IMR-90 (cell line): ENCODE measurements at regions not wholly inside any gene's neighbourhood (a gene's known extent, or its start where the extent isn't known, plus 50 kb on each side); places are given as distances from the start of the nearest gene placed in this dataset.

Experiments used
- ATAC-seq: fragments of 200-7000 bp; cut with Tn5 transposase; 2 replicates; pipeline ENCODE4 v1.9.1; 2020; ENCODE audit warnings: low read depth, mild to moderate bottlenecking, moderate library complexity
- BruUV-seq: library from RNA; stranded (reverse); fragments of 400-500 nt; replicated peaks from 2 replicates; lab custom pipeline; 2021; lab: Mats Ljungman, UMichigan
- CTCF ChIA-PET: fragments of 300-600 bp; formaldehyde crosslinking; extraction: SDS; loops from one replicate; lab custom pipeline; 2021; ENCODE audit warnings: antibody characterized with exemption; lab: Yijun Ruan, JAX
- POLR2A ChIA-PET: fragments of 300-600 bp; sonication (Branson Sonifier 250); formaldehyde crosslinking; loops from one replicate; lab custom pipeline; 2022; ENCODE audit warnings: antibody characterized with exemption; ENCODE audit not compliant: unreplicated experiment; lab: Charles Lee
- DNase-seq: peaks from one replicate; pipeline ENCODE4 v3.0.0; 2013
- H2AFZ ChIP-seq: replicated peaks from 2 replicates; pipeline ENCODE3; 2013; ENCODE audit warnings: low read length, mild to moderate bottlenecking; ENCODE audit not compliant: poor library complexity
- H2AK5ac ChIP-seq: 2 replicates; pipeline ENCODE4 v1.6.1; 2013; ENCODE audit warnings: low read depth, low read length, inconsistent platforms
- H2AK9ac ChIP-seq: replicated peaks from 2 replicates; pipeline ENCODE3; 2013; ENCODE audit warnings: mild to moderate bottlenecking, low read depth, low read length, moderate library complexity; ENCODE audit not compliant: poor library complexity
- H2BK120ac ChIP-seq: 2 replicates; pipeline ENCODE4 v1.6.1; 2013; ENCODE audit warnings: low read depth, low read length, inconsistent platforms
- H2BK15ac ChIP-seq: 3 replicates; pipeline ENCODE4 v1.6.1; 2013; ENCODE audit warnings: low read depth, low read length, inconsistent platforms
- H2BK20ac ChIP-seq: 2 replicates; pipeline ENCODE4 v1.6.1; 2013; ENCODE audit warnings: low read depth, mild to moderate bottlenecking, inconsistent platforms, low read length, moderate library complexity
- H2BK5ac ChIP-seq: 2 replicates; pipeline ENCODE4 v1.6.1; 2013; ENCODE audit warnings: mild to moderate bottlenecking, low read depth, low read length, inconsistent platforms; ENCODE audit not compliant: poor library complexity, severe bottlenecking
- H3K14ac ChIP-seq: replicated peaks from 2 replicates; pipeline ENCODE4 v1.6.1; 2013; ENCODE audit warnings: low read depth, low read length, inconsistent platforms
- H3K18ac ChIP-seq: 2 replicates; pipeline ENCODE4 v1.6.1; 2013; ENCODE audit warnings: low read depth, low read length, control low read depth
- H3K23ac ChIP-seq: 2 replicates; pipeline ENCODE4 v1.6.1; 2013; ENCODE audit warnings: low read depth, low read length, inconsistent platforms
- H3K27ac ChIP-seq: 2 replicates; pipeline ENCODE4 v1.5.1; 2013; ENCODE audit warnings: mild to moderate bottlenecking, control low read depth, low read length; ENCODE audit not compliant: insufficient read depth
- H3K27me3 ChIP-seq: 2 replicates; pipeline ENCODE4 v1.6.1; 2013; ENCODE audit warnings: low read length; ENCODE audit not compliant: control insufficient read depth, insufficient read depth
- H3K36me3 ChIP-seq: 2 replicates; pipeline ENCODE4 v1.6.1; 2013; ENCODE audit warnings: low read length, mixed read lengths; ENCODE audit not compliant: control insufficient read depth, insufficient read depth
- H3K4ac ChIP-seq: 2 replicates; pipeline ENCODE4 v1.6.1; 2013; ENCODE audit warnings: low read depth, low read length, inconsistent platforms
- H3K4me1 ChIP-seq: 2 replicates; pipeline ENCODE4 v1.6.1; 2013; ENCODE audit warnings: low read length, mixed read lengths; ENCODE audit not compliant: control insufficient read depth, insufficient read depth
- H3K4me2 ChIP-seq: 2 replicates; pipeline ENCODE4 v1.6.1; 2013; ENCODE audit warnings: low read depth, mild to moderate bottlenecking, control low read depth, low read length, moderate library complexity
- H3K4me3 ChIP-seq: 2 replicates; pipeline ENCODE4 v1.5.1; 2013; ENCODE audit warnings: low read depth, mild to moderate bottlenecking, control low read depth, low read length, moderate library complexity; ENCODE audit not compliant: insufficient read depth
- H3K56ac ChIP-seq: 2 replicates; pipeline ENCODE4 v1.6.1; 2013; ENCODE audit warnings: low read length, inconsistent platforms; ENCODE audit not compliant: insufficient read depth; ENCODE audit errors: extremely low read depth
- H3K79me1 ChIP-seq, 2 experiments: 2 replicates each; pipeline ENCODE4 v1.6.1; 2013; ENCODE audit warnings: low read length in 2 of 2, inconsistent platforms in 1 of 2, low read depth in 1 of 2
- H3K9ac ChIP-seq: 2 replicates; pipeline ENCODE4 v1.6.1; 2013; ENCODE audit warnings: low read depth, low read length, control low read depth
- H3K9me1 ChIP-seq: 2 replicates; pipeline ENCODE4 v1.6.1; 2013; ENCODE audit warnings: low read length, inconsistent platforms; ENCODE audit not compliant: insufficient read depth
- H3K9me3 ChIP-seq: 2 replicates; pipeline ENCODE4 v1.6.1; 2013; ENCODE audit warnings: low read length; ENCODE audit not compliant: control insufficient read depth, insufficient read depth
- H4K20me1 ChIP-seq: 2 replicates; pipeline ENCODE4 v1.6.1; 2013; ENCODE audit warnings: low read length, inconsistent platforms; ENCODE audit not compliant: insufficient read depth
- H4K5ac ChIP-seq: 2 replicates; pipeline ENCODE4 v1.6.1; 2013; ENCODE audit warnings: mild to moderate bottlenecking, low read depth, low read length, control low read depth
- H4K8ac ChIP-seq, 2 experiments: 2 replicates each; pipeline ENCODE4 v1.6.1; 2013; ENCODE audit warnings: low read depth in 2 of 2, low read length in 2 of 2, control low read depth in 1 of 2, inconsistent platforms in 1 of 2
- H4K91ac ChIP-seq: 2 replicates; pipeline ENCODE4 v1.6.1; 2013; ENCODE audit warnings: low read depth, low read length, inconsistent platforms; ENCODE audit not compliant: insufficient read depth
- BHLHE40 ChIP-seq: fragments of 150-350 bp; IDR thresholded peaks from 2 replicates; pipeline ENCODE4 v1.6.1; 2016; ENCODE audit warnings: mild to moderate bottlenecking, low read depth, low read length
- CEBPB ChIP-seq: IDR thresholded peaks from 2 replicates; pipeline ENCODE4 v1.6.1; 2012; ENCODE audit warnings: low read depth, low read length, improper control_type of control experiment
- CHD1 ChIP-seq: IDR thresholded peaks from 2 replicates; pipeline ENCODE4 v1.6.1; 2012; ENCODE audit warnings: low read depth, low read length, improper control_type of control experiment
- ELK1 ChIP-seq: fragments of 150-350 bp; IDR thresholded peaks from 2 replicates; pipeline ENCODE4 v1.6.1; 2016; ENCODE audit warnings: low read depth, mild to moderate bottlenecking, low read length, moderate library complexity, borderline replicate concordance
- MAFK ChIP-seq: IDR thresholded peaks from 2 replicates; pipeline ENCODE4 v1.6.1; 2012; ENCODE audit warnings: low read depth, low read length, improper control_type of control experiment
- MAZ ChIP-seq: IDR thresholded peaks from 2 replicates; pipeline ENCODE4 v1.6.1; 2012; ENCODE audit warnings: low read depth, mild to moderate bottlenecking, low read length, improper control_type of control experiment, moderate library complexity, borderline replicate concordance
- MXI1 ChIP-seq: IDR thresholded peaks from 2 replicates; pipeline ENCODE4 v1.6.1; 2012; ENCODE audit warnings: low read depth, mild to moderate bottlenecking, low read length, moderate library complexity, borderline replicate concordance
- NFE2L2 ChIP-seq: fragments of 150-350 bp; IDR thresholded peaks from 2 replicates; pipeline ENCODE4 v1.6.1; 2016; ENCODE audit warnings: low read depth, mild to moderate bottlenecking, low read length
- POLR2A ChIP-seq: IDR thresholded peaks from 2 replicates; pipeline ENCODE4 v1.6.1; 2012; ENCODE audit warnings: mild to moderate bottlenecking, low read depth, low read length
- RAD21 ChIP-seq: IDR thresholded peaks from 2 replicates; pipeline ENCODE4 v1.6.1; 2012; ENCODE audit warnings: low read length, improper control_type of control experiment
- RCOR1 ChIP-seq: IDR thresholded peaks from 2 replicates; pipeline ENCODE4 v1.6.1; 2012; ENCODE audit warnings: mild to moderate bottlenecking, low read length, improper control_type of control experiment; ENCODE audit not compliant: insufficient replicate concordance
- RFX5 ChIP-seq: IDR thresholded peaks from 2 replicates; pipeline ENCODE4 v1.8.0; 2012; ENCODE audit warnings: low read depth, mild to moderate bottlenecking, low read length, moderate library complexity
- SMC3 ChIP-seq: fragments of 150-350 bp; IDR thresholded peaks from 2 replicates; pipeline ENCODE4 v1.6.1; 2016; ENCODE audit warnings: low read depth, mild to moderate bottlenecking, antibody characterized with exemption, low read length, moderate library complexity
- WGBS, 2 experiments: methylation state at CpG; one replicate each; pipeline versions ENCODE4 v1.1.5 to v1.1.7; 2013; ENCODE audit warnings: missing lambda C conversion rate in 2 of 2; ENCODE audit not compliant: insufficient read length in 1 of 2; ENCODE audit errors: extremely low coverage in 2 of 2; 5-methylcytosine and 5-hydroxymethylcytosine counted together
- dilution Hi-C: fragments of 300-500 bp; cut with HindIII; formaldehyde crosslinking; loops from one replicate; pipeline ENCODE4 v1.14.3; 2018; ENCODE audit warnings: low sequenced_read_pairs; ENCODE audit not compliant: unreplicated experiment
- in situ Hi-C: fragments of 300-500 bp; cut with MboI; formaldehyde crosslinking; loops from 3 replicates; pipeline ENCODE4 v1.14.3; 2019; ENCODE audit warnings: low sequenced_read_pairs, inconsistent platforms, mixed read lengths
- intact Hi-C: fragments of 100-400 bp; cut with micrococcal nuclease; formaldehyde crosslinking; loops from 2 replicates; pipeline ENCODE4 v1.10.0; 2022
- TF ChIP-seq, protein P1 (sequence below): conservative IDR thresholded peaks from 2 replicates; pipeline ENCODE4 v1.5.1; 2012; ENCODE audit warnings: mild to moderate bottlenecking, low read depth, low read length, improper control_type of control experiment

DNA sequence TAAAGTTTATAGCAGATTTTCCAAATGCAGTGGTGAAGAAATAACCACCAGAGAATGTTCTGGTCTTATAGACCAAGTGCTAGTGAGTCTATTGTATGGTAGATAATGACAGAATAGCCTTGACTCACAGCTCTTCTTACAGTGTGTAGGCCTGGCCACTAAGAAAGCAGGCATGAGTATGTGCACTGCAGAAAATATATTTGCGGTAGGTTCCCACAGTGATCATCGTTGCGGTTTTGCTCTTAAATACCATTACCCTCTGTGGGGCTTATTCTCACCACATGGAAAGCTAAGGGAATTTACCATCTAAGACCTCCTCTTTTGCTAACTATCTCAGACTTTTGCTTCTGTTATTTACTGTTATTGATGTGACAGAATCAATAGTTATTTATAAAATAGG is 212.3 kb upstream of the SYNDIG1 start:
- H3K18ac ChIP-seq: no peak overlapping the region
- no TSS peak for BruUV-seq
- ATAC-seq: no peak
- H2BK15ac ChIP-seq: no peak overlapping the region
- no peak overlapping the region for H3K4me2 ChIP-seq
- H3K27me3 ChIP-seq: no peaks in the 10 kb centered on the region
- no peak overlapping the region for H3K4ac ChIP-seq
- H3K56ac ChIP-seq: no peak overlapping the region
- no peak overlapping the region for H3K14ac ChIP-seq
- no peaks in the 10 kb centered on the region for H3K4me1 ChIP-seq
- no peak overlapping the region for H3K23ac ChIP-seq
- ChIA-PET CTCF (no interaction called here), POLR2A (no interaction called here)
- H3K4me3 ChIP-seq: no peak overlapping the region
- no peak overlapping the region for H2AK9ac ChIP-seq
- in situ Hi-C loops: no loop called here
- no peaks in the 10 kb centered on the region for H3K9me1 ChIP-seq
- intact Hi-C loops: no loop called here
- no peak overlapping the region for H3K27ac ChIP-seq
- H4K20me1 ChIP-seq: no peaks in the 10 kb centered on the region
- H3K36me3 ChIP-seq: no peaks in the 10 kb centered on the region
- H2BK5ac ChIP-seq: no peak overlapping the region
- WGBS, 2 experiments: no CpG with 5 or more reads among the region's 3 CpGs
- no peaks in the 10 kb centered on the region for H3K79me1 ChIP-seq
- TF ChIP-seq CHD1: no peak
- TF ChIP-seq MAFK: no peak
- no peak for TF ChIP-seq POLR2A
- no peak for TF ChIP-seq MXI1
- TF ChIP-seq BHLHE40: no peak
- TF ChIP-seq RCOR1: no peak
- no peak for TF ChIP-seq CEBPB
- no peak for TF ChIP-seq SMC3
- no peak for TF ChIP-seq NFE2L2
- TF ChIP-seq, protein P1, sequence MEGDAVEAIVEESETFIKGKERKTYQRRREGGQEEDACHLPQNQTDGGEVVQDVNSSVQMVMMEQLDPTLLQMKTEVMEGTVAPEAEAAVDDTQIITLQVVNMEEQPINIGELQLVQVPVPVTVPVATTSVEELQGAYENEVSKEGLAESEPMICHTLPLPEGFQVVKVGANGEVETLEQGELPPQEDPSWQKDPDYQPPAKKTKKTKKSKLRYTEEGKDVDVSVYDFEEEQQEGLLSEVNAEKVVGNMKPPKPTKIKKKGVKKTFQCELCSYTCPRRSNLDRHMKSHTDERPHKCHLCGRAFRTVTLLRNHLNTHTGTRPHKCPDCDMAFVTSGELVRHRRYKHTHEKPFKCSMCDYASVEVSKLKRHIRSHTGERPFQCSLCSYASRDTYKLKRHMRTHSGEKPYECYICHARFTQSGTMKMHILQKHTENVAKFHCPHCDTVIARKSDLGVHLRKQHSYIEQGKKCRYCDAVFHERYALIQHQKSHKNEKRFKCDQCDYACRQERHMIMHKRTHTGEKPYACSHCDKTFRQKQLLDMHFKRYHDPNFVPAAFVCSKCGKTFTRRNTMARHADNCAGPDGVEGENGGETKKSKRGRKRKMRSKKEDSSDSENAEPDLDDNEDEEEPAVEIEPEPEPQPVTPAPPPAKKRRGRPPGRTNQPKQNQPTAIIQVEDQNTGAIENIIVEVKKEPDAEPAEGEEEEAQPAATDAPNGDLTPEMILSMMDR: no peak
- no peak for TF ChIP-seq RAD21
- no peak for TF ChIP-seq MAZ
- TF ChIP-seq RFX5: no peak
- no peak for TF ChIP-seq ELK1
- dilution Hi-C loops: no loop called here
- no peak overlapping the region for H2AK5ac ChIP-seq
- no peaks in the 10 kb centered on the region for H3K9me3 ChIP-seq
- no peak overlapping the region for H2BK120ac ChIP-seq
- H4K91ac ChIP-seq: no peak overlapping the region
- H2BK20ac ChIP-seq: no peak overlapping the region
- H4K8ac ChIP-seq: no peak overlapping the region
- H3K9ac ChIP-seq: no peak overlapping the region
- no peak overlapping the region for H4K5ac ChIP-seq
- no peak for DNase-seq
- no peak overlapping the region for H2AFZ ChIP-seq
